GM18907 (cell line): ENCODE measurements at regions not wholly inside any gene's neighbourhood (a gene's known extent, or its start where the extent isn't known, plus 50 kb on each side); places are given as distances from the start of the nearest gene placed in this dataset.

Experiments
- ATAC-seq: cut with Tn5 transposase; IDR thresholded peaks from one replicate; pipeline ENCODE4 v1.9.1; 2021; ENCODE audit warnings: mild to moderate bottlenecking, moderate library complexity; ENCODE audit not compliant: unreplicated experiment

- ATAC-seq, result no peak
Measured at GRCh38 chr16:80366023-80366422, 174.8 kb upstream of the DYNLRB2 start.

GRCh38 chr16:80362816-80363215 lies 178.0 kb upstream of the DYNLRB2 start:
- ATAC-seq, result no peak

DNA sequence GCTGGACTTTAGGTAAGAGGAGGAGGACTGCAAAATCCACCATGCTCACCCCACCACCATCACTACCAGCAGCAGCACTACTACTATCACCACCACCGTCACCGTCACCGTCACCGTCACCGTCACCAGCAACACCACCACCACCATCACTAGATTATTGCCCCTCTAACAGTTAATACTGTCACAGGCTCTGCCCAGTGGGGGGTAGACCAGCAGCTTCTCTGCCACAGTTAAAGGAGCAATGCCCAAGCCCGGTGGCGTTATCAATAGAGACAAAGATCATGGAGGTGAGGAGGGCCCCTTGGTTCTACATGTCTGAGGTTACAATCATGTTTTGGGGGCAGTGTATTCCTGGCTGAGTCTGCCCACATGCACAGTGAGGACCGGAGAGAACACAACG lies 184.4 kb upstream of the DYNLRB2 start:
- no peak for ATAC-seq

DNA sequence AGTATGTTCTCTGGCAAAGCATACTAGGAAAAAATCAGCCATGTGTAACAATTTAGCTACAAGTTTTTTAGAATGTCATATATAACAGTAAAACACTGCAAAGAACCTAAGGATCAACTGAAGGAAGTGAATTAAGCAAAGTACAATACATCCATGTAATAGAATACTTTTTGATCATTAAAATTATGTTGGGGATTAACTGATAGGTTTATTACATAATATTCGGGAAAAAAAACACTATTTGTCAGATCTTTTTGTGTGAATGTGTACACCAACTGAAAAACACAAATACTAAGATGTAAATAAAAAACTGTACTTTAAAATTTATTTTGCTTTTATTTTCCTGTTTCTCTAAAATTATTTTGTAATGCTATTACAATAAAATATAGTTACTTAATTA lies 185.5 kb upstream of the DYNLRB2 start:
- no peak for ATAC-seq

DNA sequence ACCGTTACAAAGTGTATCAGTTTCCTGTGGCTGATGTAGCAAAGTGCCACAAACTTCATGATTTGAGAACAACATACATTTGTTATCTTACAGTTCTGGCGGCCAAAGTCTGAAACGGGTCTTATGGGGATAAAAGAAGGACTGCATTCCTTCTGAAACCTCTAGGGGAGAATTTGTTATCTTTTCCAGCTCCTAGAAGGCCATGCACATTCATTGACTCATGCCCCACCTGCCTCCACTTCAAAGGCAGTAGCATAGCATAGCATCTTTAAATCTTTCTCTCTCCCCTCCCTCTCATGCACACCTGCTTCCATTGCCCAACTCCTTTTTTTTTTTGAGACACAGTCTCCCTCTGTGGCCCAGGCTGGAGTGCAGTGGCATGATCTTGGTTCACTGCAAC lies 190.7 kb upstream of the DYNLRB2 start:
- ATAC-seq, result no peak

- ATAC-seq, result no peak
Measured at GRCh38 chr16:80347900-80348299, 192.9 kb upstream of the DYNLRB2 start.

DNA sequence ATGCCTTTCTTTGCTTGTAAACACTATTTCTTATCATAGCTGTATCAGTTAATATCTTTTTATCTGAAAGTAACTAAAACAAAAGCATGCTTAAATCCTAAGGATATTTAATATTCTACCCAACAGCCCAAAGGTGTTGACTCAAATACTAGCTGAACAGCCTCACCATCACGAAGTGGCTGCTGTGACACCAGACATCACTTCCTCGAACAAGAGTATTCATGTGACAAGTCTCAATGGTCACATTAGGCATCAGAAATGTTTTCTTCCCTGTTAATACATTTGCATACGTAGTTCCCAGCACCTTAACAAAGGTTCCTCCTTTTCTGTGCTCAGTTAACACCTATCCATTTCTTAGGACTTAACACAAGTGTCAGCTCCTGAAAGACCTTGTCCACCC lies 193.8 kb upstream of the DYNLRB2 start:
- no peak for ATAC-seq

DNA sequence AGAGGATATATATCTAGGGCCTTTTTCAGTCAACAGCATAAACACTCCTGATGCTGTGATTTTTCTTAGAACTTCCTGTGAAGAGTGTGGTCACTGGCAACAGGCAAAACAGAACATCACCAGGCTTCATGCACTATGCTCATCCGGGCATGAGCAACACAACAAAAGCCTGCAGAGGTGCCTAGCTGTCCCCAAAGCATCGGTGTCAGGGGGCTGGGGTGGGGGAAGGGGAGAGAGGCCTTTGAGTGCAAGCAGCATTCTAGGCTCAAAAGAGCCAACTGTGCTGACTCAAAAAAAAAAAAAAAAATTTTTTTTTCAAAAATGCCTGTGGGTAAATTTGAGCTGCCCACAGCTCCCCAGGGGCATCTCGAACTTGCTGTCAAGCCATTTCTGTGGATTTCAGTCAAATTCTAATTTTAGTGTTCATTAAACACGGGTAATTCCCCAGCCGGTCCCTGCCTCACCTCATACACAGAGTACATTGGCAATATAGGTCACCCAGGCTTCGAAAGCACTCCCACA lies 194.6 kb upstream of the DYNLRB2 start:
- ATAC-seq, result peak; percentile 93

DNA sequence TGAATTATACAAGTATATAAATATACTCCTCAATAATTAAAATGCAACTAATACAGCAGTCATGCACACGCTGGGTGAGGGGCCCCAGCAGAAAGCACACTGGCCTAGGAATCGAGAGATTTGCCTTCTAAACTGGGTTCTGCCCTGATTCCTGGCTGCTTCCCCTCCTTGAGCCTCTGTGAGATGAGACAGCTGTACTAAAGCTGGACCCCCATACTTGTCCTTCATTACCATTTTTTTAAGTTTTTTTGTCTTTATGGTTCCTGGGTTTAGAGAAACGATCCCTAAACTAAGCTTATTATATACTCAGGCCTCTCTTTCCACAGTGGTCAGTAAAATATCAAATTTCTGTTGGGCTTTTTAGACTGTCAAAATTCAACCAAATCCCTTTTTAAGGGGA lies 195.1 kb upstream of the DYNLRB2 start:
- ATAC-seq, result no peak

- no peak for ATAC-seq
Measured at GRCh38 chr16:80344570-80344969, 196.2 kb upstream of the DYNLRB2 start.

DNA sequence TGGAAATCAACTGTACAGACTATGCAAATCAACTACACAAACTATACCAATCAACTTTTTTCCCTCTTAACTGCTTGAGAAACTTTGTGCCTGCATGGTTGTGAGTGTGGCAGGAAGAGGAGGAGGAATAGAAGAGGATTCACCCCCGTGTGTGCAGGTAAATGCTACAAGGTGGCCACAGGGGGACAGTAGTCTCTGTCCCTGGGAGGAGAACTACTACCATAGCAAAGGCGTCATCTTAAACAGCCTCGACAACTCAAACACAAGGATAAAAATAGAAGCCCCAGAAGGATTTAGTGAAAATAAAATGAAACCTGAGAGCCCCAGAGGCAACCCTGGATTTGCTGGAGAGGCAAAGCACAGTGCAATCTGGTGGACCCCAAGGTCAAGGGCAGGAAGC lies 199.5 kb upstream of the DYNLRB2 start:
- ATAC-seq, result no peak

- ATAC-seq, result no peak
Measured at GRCh38 chr16:80337786-80338185, 203.0 kb upstream of the DYNLRB2 start.

DNA sequence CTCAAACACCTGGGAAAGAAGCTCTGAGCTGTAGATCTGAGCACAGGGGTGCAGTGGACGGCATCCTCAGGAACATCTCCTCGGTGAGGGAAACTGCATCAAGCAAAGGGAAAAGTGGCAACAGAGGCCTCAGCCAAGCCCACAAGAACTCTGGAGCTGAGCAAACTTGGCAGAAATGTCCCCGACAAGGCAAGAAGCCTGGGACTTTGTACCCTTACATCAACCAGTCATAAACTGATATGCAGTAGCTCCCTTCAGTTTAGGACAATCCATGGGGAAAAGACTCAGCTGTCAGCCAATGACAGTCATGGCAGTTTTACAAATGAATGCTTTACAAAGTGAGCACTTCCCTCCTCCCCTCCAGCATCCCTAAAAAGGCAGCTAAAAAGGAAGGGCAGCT lies 210.0 kb upstream of the DYNLRB2 start:
- ATAC-seq, result no peak

- ATAC-seq, result no peak
Measured at GRCh38 chr16:80330150-80330549, 210.6 kb upstream of the DYNLRB2 start.

GRCh38 chr16:80327740-80328139 lies 213.1 kb upstream of the DYNLRB2 start:
- no peak for ATAC-seq

DNA sequence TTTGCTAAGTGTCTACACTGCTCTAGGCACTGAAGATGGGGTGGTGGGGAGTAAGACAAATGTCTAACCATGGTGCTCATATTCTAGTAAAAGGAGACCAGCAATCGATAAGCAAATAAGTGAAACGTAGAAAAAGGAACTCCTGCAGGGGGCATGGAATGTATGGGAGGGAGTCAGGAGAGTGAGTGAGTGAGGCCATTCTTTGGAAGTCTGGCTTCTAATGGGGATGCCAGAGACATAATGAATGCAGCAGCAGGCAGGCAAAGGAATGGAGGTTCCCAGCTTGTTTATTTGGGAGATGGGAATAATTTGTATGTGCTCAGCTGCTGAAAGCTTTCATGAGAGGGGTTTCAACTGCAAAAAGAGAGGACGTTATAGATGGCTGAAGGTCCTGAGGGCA lies 216.4 kb upstream of the DYNLRB2 start:
- ATAC-seq, result no peak

DNA sequence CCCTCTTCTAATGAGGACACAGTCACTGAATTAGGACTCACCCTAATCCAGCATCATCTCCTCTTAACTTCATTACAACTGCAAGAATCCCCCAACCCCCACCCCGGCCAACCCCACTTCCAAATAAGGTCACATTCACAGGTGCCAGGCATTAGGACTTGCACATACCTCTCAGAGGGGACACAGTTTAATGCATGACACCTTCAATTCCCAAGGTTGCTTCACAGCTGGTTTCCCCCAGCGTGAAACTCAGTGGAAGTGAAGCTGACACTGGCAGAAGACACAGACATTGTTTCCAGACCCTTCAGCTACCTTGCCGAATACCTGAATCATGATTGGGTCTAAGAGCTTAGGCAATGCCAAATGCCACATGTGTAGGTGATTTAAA lies 217.0 kb upstream of the DYNLRB2 start:
- no peak for ATAC-seq

GRCh38 chr16:80323187-80323807 lies 217.5 kb upstream of the DYNLRB2 start:
- ATAC-seq, result no peak

GRCh38 chr16:80319181-80319580 lies 221.6 kb upstream of the DYNLRB2 start:
- no peak for ATAC-seq

DNA sequence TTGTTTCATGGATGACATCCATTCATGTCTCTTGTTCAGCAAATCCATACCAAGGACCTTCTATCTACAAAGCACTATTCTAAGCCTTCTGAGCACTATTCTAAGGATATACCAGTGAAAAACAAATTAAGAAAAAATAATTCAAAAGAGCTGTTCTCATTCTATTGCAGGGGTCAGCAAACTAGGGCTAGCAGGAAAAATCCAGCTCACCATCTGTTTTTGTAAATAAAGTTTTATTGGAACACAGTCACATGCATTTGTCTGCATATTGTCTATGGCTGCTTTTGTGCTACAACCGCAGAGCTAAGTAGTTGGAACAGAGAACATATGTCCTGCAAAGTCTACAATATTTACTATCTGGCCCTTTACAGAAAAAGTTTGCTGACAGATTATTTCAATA lies 222.7 kb upstream of the DYNLRB2 start:
- no peak for ATAC-seq

DNA sequence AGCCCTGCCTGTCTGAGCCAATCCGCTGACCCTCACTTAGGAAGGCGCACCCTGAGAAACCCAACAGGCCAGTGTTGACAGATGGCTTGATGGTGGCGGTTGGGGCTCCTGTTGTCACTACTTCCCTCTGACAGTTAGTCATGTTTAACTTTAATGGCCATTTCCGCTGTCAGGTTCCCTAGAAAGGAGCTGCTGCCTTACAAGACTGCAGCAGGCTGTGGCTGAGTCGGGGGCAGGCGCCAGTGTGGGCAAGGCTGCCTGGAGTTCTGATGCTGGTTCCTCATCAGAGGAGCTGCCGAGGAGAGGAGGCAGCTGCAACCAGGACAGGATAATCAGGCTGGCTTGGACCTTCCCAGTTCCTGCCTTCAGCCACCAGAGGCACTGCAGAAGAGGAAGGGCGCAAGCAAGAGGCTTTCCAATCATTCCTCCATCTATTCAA lies 223.2 kb upstream of the DYNLRB2 start:
- no peak for ATAC-seq

DNA sequence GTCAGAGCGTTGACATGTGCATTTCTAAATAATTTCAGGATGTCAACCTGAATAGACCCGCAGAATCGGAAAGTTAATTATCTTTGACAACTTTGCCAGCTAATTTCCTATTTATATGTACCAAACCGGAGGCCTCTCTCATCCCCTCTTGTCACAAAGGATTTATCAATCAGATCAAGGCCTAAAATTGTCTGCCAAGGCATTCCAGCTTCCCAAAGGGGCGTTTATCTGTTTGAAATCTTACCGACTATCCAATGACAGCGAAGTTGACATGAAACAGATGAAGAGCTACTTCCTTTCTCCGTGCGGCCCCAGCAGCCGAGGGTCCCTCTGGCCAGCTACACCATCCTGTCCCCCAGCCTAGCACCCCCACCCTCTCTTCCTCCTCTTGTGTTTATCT lies 223.7 kb upstream of the DYNLRB2 start:
- ATAC-seq, result no peak

DNA sequence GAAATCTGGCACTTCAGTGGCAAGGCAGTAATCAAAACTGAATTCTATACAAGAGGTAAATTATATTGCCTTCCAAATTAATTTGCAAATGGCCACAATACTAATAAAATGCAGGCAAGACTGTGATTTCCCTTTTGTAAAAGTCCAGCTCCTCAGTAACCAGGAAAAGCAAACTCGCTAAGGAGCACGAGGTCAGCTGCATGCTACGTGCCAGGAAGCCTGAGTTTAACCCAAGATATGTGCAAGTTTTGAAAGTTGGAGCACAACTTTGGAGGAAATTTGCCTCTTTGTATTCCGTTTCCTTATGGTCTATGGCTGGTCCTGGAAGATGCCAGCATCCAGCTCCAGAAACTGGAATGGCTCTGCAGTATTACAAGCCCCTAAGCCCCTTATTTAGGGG lies 226.8 kb upstream of the DYNLRB2 start:
- ATAC-seq, result no peak
